ENCODE measurements at regions not wholly inside any gene's neighbourhood (a gene's known extent, or its start where the extent isn't known, plus 50 kb on each side); places are given as distances from the start of the nearest gene placed in this dataset.
A peak's percentile ranks its signal among the peaks of the same experiment; 100 is the strongest.
"Not testable (repeated sequence)": the region's sequence is repeated elsewhere in the genome, so short reads cannot be mapped to it uniquely, and the experiment has no call there.

DNA sequence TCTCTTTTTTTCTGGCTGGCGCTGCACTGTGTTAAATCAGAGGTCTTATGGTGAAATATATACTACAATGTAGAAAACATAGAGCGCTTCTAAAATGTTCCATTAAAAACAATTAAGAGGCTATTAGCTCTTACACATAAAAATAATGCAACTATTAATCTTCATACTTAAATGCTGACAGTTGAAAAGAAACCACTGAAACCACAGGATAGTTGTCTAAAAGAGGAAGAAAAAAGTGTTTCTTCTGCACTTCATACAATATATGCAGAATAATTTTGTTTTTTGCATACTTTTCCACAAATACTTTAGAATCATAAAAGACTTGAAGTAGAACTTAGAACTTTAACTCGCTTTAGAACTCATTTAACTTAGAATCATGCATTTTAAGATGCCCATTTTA, 170.5 kb downstream of the PYDC2 start:
- in situ Hi-C loops (cut with HindIII; ENCODE audit: low pct_unique_long_range_greater_than_20kb, low sequenced_read_pairs) = no loop called here
- DNase-seq (ENCODE audit: low read depth, low spot score) = no peak

- in situ Hi-C loops (cut with HindIII; ENCODE audit: low pct_unique_long_range_greater_than_20kb, low sequenced_read_pairs) = no loop called here
- DNase-seq (ENCODE audit: low read depth, low spot score) = no peak
These were observed 173.9 kb downstream of the PYDC2 start for GRCh38 chr3:191634902-191635301.

GRCh38 chr3:191637611-191638010, 176.6 kb downstream of the PYDC2 start:
- in situ Hi-C loops (cut with HindIII; ENCODE audit: low pct_unique_long_range_greater_than_20kb, low sequenced_read_pairs) = no loop called here
- DNase-seq (ENCODE audit: low read depth, low spot score) = no peak

DNA sequence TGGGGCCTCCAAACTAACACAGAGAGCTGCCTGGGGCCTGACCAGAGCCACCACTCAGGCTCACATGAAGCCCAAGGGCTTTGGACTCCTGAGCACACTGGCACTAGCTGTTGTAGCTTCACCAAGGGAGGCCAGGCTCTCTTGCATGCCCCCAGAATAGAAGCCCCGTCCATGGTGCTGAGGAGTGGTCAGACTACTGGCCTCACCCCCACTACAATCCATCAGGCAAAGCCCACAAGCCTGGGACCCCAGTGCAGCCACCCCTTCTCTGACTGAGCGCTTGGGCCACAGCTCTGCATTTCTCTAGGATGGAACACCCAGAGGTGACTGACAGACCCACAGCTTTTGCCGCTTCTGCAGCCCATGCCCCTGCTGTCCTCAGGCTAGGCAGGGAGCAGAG, 180.8 kb downstream of the PYDC2 start:
- in situ Hi-C loops (cut with HindIII; ENCODE audit: low pct_unique_long_range_greater_than_20kb, low sequenced_read_pairs) = no loop called here
- no peak for DNase-seq (ENCODE audit: low read depth, low spot score)

DNA sequence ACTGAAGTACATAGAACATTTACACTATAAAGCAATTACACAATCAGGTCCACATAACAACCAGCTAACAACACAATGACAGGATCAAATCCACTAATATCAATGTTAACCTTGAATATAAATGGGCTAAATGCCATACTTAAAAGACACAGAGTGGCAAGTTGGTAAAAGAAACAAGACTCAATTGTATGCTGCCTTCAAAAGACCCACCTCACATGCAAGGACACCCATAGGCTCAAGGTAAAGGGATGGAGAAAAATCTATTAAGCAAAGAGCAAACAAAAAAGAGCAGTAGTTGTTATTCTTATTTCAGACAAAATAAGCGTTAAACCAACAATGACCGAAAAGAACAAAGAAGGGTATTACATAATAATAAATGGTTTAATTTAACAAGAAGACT, 183.3 kb downstream of the PYDC2 start:
- in situ Hi-C loops (cut with HindIII; ENCODE audit: low pct_unique_long_range_greater_than_20kb, low sequenced_read_pairs) = no loop called here

DNA sequence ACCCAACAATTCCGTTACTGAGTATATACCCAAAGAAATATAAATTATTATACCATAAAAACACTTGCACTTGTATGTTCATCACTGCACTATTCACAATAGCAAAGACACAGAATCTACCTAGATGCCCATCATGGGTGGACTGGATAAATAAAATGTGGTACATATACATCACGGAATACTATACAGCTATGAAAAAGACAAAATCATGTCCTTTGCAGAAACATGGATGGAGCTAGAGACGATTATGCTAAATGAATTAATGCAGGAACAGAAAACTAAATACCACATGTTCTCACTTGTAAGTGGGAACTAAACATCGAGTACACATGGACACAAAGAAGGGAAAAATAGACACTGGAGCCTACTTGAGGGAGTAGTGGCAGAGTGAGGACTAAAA, 185.3 kb downstream of the PYDC2 start:
- in situ Hi-C loops (cut with HindIII; ENCODE audit: low pct_unique_long_range_greater_than_20kb, low sequenced_read_pairs) = no loop called here
- no peak for DNase-seq (ENCODE audit: low read depth, low spot score)

More for the DNA sequence above, 183.3 kb downstream of the PYDC2 start:
- no peak for DNase-seq (ENCODE audit: low read depth, low spot score)

- no peak for DNase-seq (ENCODE audit: low read depth, low spot score)
- in situ Hi-C loops (cut with HindIII; ENCODE audit: low pct_unique_long_range_greater_than_20kb, low sequenced_read_pairs) = no loop called here
These were observed 187.8 kb downstream of the PYDC2 start for GRCh38 chr3:191648787-191649186.

- in situ Hi-C loops (cut with HindIII; ENCODE audit: low pct_unique_long_range_greater_than_20kb, low sequenced_read_pairs) = no loop called here
- no peak for DNase-seq (ENCODE audit: low read depth, low spot score)
These were observed 188.7 kb downstream of the PYDC2 start for GRCh38 chr3:191649626-191650025.

DNA sequence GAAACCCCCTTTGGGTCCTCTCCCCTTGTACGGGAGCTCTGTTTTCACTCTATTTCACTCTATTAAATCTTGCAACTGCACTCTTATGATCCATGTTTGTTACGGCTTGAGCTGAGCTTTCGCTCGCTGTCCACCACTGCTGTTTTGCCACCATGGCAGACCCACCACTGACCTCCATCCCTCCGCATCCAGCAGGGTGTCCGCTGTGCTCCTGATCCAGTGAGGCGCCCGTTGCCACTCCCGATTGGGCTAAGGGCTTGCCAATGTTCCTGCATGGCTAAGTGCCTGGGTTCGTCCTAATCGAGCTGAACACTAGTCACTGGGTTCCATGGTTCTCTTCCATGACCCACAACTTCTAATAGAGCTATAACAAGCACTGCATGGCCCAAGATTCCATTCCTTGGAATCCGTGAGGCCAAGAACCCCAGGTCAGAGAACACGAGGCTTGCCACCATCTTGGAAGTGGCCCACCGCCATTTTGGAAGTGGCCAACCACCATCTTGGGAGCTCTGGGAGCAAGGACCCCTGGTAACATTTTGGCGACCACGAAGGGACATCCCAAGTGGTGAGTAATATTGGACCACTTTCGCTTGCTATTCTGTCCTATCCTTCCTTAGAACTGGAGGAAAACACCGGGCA, 197.9 kb downstream of the PYDC2 start:
- in situ Hi-C loops (cut with HindIII; ENCODE audit: low pct_unique_long_range_greater_than_20kb, low sequenced_read_pairs) = not testable (repeated sequence)
- DNase-seq (ENCODE audit: low read depth, low spot score) = peak; percentile 16

DNA sequence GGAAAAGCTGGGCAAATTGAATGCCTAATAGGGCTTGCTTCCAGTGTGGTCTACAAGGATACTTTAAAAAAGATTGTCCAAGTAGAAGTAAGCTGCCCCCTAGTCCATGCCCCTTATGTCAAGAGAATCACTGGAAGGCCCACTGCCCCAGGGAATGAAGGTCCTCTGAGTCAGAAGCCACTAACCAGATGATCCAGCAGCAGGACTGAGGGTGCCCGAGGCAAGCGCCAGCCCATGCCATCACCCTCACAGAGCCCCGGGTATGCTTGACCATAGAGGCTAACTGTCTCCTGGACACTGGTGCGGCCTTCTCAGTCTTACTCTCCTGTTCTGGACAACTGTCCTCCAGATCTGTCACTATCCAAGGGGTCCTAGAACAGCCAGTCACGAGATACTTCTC, 201.2 kb downstream of the PYDC2 start:
- DNase-seq (ENCODE audit: low read depth, low spot score); in situ Hi-C loops (cut with HindIII; ENCODE audit: low pct_unique_long_range_greater_than_20kb, low sequenced_read_pairs): not testable (repeated sequence)

GRCh38 chr3:191680989-191681597, 220.1 kb downstream of the PYDC2 start:
- DNase-seq (ENCODE audit: low read depth, low spot score) = no peak
- in situ Hi-C loops (cut with HindIII; ENCODE audit: low pct_unique_long_range_greater_than_20kb, low sequenced_read_pairs) = no loop called here

DNA sequence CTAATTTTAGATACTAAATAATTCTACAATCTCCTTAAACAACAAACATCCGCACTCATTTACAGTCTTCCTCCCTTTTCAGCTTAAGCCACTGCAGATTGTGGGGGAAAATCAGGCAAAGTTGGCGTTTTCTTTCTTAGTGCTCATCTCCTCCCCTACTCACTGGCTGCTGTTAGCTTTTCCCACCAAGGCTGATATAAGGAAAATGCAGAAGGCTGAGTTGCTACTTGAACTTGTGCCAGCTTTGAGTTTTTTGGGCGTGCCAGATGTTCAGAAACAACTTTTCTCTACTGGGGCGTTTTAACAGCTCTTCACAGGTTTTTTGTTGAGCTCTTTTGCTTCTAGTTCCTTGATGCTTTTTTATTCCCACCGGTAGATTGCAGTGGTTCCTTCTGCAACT, 222.0 kb downstream of the PYDC2 start:
- in situ Hi-C loops (cut with HindIII; ENCODE audit: low pct_unique_long_range_greater_than_20kb, low sequenced_read_pairs) = no loop called here
- no peak for DNase-seq (ENCODE audit: low read depth, low spot score)

- in situ Hi-C loops (cut with HindIII; ENCODE audit: low pct_unique_long_range_greater_than_20kb, low sequenced_read_pairs) = no loop called here
These were observed 225.7 kb downstream of the PYDC2 start for GRCh38 chr3:191686626-191687025.

DNA sequence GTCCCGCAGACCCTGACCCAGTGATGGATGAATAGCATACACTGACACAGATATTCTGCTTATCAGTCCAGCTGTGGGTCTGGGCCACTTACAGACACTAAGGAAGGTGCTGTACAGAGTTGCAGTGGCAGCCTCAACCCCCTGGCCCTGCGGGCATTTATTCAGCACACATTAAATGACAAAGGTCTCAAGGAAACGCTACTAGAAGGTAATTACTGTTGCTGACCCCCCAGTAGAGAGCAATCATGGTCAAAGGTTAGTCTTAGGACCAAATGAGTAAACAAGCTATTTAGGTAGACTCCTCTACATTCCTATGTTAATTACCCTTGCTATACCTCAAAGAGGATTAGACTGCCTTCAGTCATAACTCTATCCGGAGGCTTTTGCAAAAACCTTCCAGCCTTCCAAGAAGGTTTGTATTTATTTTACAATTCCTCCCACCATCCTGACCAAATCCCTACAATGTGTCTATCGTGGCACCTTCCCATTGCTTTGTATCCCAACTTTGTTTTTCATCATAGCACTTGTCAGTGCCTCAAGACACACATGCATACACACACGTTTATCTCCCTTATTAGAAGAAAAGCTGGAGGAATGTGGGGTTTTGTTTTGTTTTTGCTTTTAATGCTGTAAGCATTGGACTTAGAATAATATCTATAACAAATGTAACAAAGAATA, 227.9 kb downstream of the PYDC2 start:
- in situ Hi-C loops (cut with HindIII; ENCODE audit: low pct_unique_long_range_greater_than_20kb, low sequenced_read_pairs) = no loop called here
- no peak for DNase-seq (ENCODE audit: low read depth, low spot score)

More at GRCh38 chr3:191686626-191687025, 225.7 kb downstream of the PYDC2 start:
- no peak for DNase-seq (ENCODE audit: low read depth, low spot score)

DNA sequence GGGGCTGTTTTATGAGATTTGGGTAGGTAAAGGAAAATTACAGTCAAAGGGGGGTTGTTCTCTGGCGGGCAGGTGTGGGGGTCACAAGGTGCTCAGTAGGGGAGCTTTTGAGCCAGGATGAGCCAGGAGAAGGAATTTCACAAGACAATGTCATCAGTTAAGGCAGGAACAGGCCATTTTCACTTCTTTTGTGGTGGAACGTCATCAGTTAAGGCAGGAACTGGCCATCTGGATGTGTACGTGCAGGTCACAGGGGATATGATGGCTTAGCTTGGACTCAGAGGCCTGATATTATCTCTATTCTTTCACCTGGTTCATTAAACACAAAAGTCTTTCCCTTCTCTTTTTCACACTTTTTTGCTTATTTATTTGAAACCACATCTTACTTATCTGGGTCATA, 230.2 kb downstream of the PYDC2 start:
- DNase-seq (ENCODE audit: low read depth, low spot score); in situ Hi-C loops (cut with HindIII; ENCODE audit: low pct_unique_long_range_greater_than_20kb, low sequenced_read_pairs): not testable (repeated sequence)

DNA sequence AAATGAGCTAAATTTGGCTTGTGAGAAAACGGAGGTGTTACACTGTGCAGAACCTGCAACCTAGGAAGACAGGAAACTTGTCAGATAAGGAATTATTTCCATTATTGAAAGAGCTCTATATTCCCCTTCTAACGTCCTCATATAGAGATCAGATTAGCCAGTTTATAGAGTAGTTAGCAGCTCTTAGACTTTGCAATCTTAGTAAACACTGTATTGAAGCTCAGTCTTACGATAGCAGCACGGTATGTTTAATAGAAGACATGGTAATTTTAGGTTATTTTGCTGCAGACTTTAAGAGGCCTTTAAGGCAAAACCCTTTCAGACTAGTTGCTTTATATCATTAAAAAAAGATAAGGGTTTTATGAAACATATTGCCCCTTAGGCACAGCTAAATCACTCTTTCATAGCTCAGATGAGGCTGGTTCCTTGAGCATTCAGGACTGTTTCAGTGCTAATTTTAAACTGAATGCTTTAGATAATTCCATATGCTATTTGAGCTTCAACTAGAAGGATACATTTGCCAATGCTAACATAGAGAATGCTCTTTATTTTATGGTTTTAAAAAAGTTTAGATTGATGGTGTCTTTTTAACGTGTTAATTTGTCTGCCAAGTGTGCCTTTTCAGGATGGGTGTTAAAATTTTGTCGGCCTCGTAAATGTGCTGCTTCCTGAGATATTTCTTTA, 234.3 kb downstream of the PYDC2 start:
- in situ Hi-C loops (cut with HindIII; ENCODE audit: low pct_unique_long_range_greater_than_20kb, low sequenced_read_pairs) = no loop called here
- no peak for DNase-seq (ENCODE audit: low read depth, low spot score)

- no peak for DNase-seq (ENCODE audit: low read depth, low spot score)
- in situ Hi-C loops (cut with HindIII; ENCODE audit: low pct_unique_long_range_greater_than_20kb, low sequenced_read_pairs) = no loop called here
These were observed 234.8 kb downstream of the PYDC2 start for GRCh38 chr3:191695815-191696153.

DNA sequence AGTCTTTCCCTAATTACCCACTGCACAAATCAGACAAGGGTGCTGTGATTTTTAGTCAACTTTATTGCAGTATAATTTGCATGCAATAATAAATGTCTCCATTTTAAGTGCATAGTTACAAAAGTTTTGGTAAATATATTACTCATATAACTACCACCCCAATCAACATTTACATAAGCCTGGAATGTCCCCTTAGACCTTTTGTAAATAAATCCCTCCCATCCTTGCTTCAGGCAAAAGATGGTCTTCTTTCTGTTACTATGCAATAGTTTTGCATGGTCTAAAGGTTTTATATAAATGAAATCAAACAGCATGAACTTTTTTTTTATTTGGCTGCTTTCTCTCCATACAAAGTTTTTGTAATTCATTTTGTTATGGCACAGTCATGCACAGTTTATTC, 235.4 kb downstream of the PYDC2 start:
- DNase-seq (ENCODE audit: low read depth, low spot score) = no peak
- in situ Hi-C loops (cut with HindIII; ENCODE audit: low pct_unique_long_range_greater_than_20kb, low sequenced_read_pairs) = no loop called here

GRCh38 chr3:191699546-191699945, 238.6 kb downstream of the PYDC2 start:
- in situ Hi-C loops (cut with HindIII; ENCODE audit: low pct_unique_long_range_greater_than_20kb, low sequenced_read_pairs) = no loop called here
- DNase-seq (ENCODE audit: low read depth, low spot score) = no peak
